ENCODE measurements at regions not wholly inside any gene's neighbourhood (a gene's known extent, or its start where the extent isn't known, plus 50 kb on each side); places are given as distances from the start of the nearest gene placed in this dataset.
"Not testable (repeated sequence)": the region's sequence is repeated elsewhere in the genome, so short reads cannot be mapped to it uniquely, and the experiment has no call there.

DNA sequence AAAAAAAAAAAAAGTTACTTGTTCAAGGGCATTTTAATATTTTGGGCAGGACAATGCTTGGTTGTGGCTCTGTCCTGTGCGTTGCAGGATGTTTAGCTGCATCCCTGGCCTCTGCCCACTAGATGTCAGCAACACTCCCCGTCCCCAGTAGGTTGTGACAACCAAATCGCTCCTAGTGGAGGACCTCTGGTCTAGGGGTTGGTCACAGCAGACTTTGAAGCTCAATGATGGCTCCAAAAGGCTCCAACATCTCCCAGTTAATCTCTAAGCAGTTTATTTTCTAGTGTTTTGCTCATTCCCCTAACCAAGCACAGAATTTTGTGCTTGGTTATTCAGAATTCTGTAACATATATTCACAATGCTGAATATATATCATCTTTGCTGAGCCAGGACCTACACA is 67.0 kb downstream of the CHRNA1 start:
- no peak overlapping the region for H3K4me3 ChIP-seq (ENCODE audit: low read depth, low read length)

DNA sequence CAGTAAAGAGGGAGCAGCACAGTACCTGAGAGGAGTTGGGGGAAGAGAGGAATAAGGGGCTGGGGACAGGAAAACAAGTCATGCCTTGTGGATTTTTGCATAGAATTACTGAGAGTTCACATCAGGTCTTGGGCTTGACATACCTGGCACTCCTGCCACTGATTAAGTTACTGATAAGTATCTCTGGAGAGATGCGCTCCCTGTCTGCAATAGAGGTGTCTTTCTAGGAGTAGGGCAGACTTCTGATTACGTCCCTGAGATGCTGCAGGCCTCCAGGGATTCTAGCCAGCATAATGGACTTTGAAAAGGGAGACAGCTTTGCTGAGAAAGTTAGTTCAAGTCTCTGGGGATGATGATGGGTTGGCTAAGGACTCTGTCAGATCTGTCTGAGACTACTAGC is 69.4 kb downstream of the CHRNA1 start:
- H3K4me3 ChIP-seq (ENCODE audit: low read depth, low read length), result no peak overlapping the region

DNA sequence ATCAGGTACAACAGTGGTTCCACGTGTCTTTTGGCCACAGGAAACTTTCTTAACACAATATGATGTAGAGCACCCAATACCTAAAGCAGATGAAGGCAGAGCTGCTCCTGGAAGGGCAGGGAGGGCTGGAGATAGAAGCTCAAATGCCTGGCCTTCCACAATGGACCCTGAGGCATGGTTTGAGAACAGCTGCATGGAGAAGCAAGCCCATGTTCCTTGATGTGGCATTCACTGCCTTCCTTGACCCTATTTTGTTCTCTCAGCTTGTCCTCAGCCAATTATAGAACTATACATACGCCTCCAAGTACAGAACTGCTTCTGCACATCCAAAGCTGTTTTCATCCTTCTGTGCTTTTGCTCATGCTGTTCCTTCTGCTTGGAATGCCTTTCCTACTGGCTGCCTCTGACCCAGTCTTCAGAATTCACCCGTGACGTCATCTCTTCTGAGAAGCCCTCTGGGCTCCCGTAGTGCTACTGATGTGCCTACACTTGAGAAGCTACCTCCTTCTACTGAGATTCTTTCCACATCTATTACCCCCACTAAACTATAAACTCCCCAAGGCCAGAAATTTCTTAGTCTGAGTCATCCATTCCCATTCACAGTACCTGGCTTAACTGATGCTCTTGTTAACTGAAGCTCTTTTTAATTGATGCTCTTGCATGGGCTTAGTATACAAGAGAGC is 69.9 kb downstream of the CHRNA1 start:
- no peak overlapping the region for H3K4me3 ChIP-seq (ENCODE audit: low read depth, low read length)

DNA sequence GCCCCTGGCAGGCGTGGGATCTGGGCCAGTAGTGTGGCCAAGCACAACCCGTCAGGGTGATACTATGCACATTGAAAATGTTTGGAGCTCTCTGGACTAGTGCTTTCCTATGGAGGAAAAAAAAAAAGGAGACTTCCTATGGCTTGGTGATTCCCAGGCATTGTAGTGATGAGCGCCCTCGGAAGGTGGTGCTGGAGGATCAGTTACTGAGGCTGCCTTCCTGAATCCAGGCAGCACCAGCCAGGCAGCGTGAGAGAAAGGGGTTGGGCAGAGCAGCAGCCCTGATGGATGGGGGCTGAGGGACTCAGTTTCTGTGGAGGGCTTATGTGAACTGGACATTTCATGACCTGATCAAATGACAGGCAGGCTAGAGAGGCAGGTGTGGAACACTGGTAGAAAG is 70.9 kb downstream of the CHRNA1 start:
- H3K4me3 ChIP-seq (ENCODE audit: low read depth, low read length), result no peak overlapping the region

- H3K4me3 ChIP-seq (ENCODE audit: low read depth, low read length), result no peak overlapping the region
Observed at GRCh38 chr2:174692256-174692919, 71.9 kb downstream of the CHRNA1 start.

- no peak overlapping the region for H3K4me3 ChIP-seq (ENCODE audit: low read depth, low read length)
Observed at GRCh38 chr2:174691201-174691779, 73.0 kb downstream of the CHRNA1 start.

- no peak overlapping the region for H3K4me3 ChIP-seq (ENCODE audit: low read depth, low read length)
Observed at GRCh38 chr2:174690026-174690425, 74.2 kb downstream of the CHRNA1 start.

DNA sequence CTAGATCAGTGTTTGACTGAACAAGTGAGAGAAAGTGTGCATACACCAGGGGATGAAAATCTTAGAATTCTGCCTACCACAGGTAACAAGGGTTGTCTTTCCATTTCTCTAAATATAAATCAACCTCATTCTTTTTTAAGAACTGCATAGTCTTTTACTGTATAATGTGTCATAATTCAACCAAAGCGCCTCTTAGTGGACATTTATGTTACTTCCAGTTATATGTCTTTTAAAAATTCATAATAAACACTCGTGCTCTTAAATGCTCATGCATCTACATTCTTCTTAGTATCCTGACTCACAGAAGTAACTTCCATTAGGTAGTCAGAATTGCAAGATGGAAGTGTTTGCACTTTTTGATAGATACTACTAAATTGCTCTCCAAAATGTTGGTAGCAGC is 76.2 kb downstream of the CHRNA1 start:
- no peak overlapping the region for H3K4me3 ChIP-seq (ENCODE audit: low read depth, low read length)

- H3K4me3 ChIP-seq (ENCODE audit: low read depth, low read length), result no peak overlapping the region
Observed at GRCh38 chr2:174686430-174686829, 77.8 kb downstream of the CHRNA1 start.

DNA sequence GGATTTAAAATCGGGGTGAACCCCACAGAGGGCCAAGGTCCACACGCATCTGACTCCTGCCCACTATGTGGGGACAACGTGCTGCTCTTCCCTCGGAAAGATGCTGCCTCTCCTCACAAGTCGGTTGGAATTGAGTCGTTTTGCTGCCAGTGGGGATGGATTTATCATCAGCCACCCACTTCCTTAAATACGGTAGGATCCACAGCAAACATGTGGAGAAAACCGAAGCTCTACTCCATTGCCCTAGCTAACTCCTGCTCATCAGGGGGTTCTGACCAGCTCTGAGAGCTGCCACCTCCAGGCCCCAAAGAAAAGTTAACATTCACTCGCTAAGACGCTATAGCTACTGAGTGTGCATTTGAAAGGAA is 80.9 kb downstream of the CHRNA1 start:
- H3K4me3 ChIP-seq (ENCODE audit: low read depth, low read length), result peak overlapping the region; percentile 48

DNA sequence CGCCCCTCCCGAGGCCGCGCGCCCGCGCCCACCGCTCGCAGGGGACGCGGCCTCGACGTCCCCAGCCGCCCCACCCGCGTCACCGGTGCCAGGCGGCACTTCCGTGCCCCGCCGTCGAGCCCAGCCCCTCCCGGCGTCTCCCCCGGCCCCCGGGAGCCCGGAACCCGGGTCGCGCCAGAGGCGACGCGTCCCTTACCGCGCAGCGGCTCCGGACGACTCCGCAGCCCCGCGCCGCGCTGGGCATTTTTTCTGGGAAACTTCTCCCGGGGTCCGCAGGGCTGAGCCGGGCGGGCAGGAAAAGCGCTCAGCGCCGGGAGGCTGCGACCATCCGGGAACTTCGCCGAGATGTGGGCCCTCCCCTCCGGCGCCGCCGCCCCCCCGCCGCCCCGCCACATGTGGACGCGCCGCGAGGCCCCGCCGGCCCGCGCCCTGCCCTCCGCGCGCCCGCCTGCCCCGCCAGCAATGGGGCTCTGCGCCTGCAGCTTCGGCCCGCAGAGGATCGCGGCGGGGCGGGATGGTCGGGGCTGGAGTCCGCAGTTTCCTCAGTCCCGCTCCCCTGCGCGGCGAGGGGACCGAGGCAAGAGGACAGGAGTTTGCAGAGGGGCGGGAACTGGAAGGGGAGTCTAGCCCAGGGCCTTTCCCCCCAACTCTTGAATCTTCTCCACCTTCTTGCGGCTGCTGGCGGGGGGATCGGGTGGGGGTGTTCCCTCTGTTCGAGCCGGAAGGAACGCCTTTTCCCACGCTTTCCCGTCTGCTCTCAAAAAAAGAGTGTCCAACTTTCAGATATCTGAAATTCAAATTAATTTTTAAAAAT is 81.5 kb downstream of the CHRNA1 start:
- H3K4me3 ChIP-seq (ENCODE audit: low read depth, low read length), result peak overlapping the region; percentile 57

DNA sequence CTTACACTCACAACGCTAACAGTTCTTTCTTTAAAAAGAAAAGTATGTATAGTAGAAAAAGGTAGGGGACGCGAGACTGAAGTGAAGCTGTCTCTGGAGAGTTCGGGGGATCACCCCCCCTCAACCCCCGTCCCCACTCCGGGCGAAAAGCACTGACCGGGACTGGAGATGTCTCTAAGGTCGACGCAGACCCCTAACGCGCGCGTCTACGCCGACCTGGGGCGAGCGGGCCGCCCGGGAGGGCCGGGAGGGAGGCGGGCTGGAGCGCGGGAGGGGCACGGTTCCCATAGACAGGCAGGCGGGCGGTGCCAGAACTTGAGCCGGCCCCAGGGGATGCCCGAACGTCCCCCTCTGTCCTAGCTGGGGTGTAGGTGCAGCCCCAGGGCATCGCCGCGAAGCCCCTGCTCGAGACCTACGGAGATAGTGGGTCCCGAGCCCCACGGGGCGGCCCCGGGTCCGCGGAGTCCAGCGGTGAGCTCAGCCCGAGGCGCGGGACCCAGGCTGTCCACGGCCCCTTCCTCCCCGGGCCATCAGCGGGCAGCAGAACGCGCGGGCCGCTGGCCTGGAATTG is 82.2 kb downstream of the CHRNA1 start:
- peak overlapping the region; percentile 57 for H3K4me3 ChIP-seq (ENCODE audit: low read depth, low read length)

DNA sequence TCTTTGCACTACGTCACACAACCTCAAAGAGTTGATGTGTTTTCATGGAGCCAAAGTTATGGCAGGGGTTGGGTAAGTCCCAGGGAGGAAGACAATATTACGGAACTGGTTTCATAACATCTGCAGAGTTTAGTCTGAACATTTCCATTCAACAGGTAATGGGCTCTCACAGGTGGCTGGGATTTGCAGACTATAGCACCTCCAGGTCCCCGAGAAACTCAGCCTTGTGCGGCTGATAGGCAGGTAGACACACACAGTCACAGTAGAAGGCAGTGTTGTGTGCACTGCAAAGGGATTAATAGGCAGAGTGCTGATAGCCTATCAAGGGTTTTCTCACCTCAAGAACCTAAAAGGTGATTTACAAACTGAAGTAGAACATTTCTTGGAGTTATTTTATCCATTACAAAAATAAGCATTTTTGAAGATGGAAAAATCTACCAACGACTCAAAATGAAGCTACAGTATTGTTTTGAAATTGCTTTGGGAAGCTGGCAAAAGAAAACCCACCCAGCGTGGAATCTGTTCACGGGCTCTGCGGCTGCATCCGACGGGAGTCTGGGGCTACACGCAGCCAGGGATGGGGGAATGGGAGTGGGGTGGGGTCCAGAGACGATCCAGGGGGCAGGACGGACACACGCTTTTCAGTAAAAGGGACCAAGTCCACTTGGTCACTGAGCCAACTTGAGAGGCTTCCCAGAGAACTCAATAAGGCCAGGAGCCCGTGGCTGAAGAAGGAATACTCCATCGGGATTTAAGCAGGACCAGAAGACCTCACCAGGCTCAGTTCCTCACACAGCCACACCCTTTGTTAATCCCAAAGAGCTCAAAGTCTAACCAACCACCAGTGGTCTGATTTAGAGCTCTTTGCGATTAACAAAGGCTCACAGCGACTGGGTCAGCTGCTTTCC is 82.9 kb downstream of the CHRNA1 start:
- H3K4me3 ChIP-seq (ENCODE audit: low read depth, low read length), result peak overlapping the region; percentile 57

- no peak overlapping the region for H3K4me3 ChIP-seq (ENCODE audit: low read depth, low read length)
Observed at GRCh38 chr2:174680221-174680620, 82.6 kb upstream of the WIPF1 start.

- H3K4me3 ChIP-seq (ENCODE audit: low read depth, low read length), result no peak overlapping the region
Observed at GRCh38 chr2:174678395-174678794, 80.8 kb upstream of the WIPF1 start.

DNA sequence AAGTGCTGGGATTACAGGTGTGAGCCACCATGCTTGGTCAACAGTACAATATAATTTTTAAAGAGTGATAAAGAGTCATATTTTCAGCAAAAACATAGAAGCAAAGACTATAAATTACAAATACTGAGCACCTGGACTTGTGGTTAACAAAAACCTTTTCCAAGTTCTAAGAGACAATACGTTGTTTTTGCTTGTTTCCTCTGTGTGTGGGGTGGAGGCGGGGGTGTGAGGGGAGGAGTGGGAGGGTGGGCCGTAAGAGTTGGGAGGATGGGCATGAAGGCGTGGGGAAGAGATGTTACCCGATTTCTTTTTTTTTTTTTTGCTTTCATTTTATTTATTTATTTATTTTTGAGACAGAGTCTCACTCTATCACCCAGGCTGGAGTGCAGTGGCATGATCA is 78.0 kb upstream of the WIPF1 start:
- no peak overlapping the region for H3K4me3 ChIP-seq (ENCODE audit: low read depth, low read length)

DNA sequence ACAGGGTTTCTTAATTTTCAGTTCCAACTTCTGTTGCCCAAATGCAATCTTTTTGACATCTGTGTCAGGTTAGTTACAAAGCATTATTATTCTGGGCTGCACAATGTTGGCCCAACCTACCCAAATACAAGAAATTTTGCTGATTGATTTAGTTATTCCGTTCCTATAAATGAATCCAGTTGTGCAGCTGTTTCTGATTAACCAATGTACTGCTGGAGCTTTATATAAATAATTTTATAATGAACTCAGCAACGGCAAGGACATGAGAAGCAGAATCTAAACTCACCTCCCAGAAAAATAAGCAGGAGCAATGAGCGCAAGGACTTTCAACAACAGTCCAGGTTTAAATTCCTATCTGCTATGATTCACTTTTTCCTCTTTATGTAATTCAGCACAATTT is 76.3 kb upstream of the WIPF1 start:
- H3K4me3 ChIP-seq (ENCODE audit: low read depth, low read length), result no peak overlapping the region

DNA sequence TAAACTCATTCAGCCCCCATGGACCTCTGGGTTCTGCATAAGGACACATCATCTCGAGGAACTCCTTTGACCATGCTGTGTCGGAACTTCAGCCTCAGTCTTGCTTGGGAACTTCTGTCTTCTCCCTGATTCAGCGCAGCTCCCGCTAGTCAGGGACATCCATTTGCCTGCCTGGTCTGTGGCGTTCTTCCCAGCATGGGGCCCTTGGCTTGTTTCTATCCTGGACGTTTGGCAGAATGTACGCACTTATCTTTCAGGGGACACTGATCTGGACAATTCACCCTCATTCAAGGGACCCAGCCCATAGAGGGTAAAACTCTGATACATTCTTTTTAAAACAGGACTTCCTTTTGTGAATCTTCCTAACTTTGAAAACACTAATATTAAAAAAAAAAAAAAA is 75.8 kb upstream of the WIPF1 start:
- no peak overlapping the region for H3K4me3 ChIP-seq (ENCODE audit: low read depth, low read length)

- H3K4me3 ChIP-seq (ENCODE audit: low read depth, low read length), result not testable (repeated sequence)
Observed at GRCh38 chr2:174671532-174671931, 73.9 kb upstream of the WIPF1 start.

- no peak overlapping the region for H3K4me3 ChIP-seq (ENCODE audit: low read depth, low read length)
Observed at GRCh38 chr2:174670446-174670845, 72.8 kb upstream of the WIPF1 start.

All from iPS-11a (cell line).